Astrocyte (in vitro differentiated cells and primary cell): ENCODE measurements at regions not wholly inside any gene's neighbourhood (a gene's known extent, or its start where the extent isn't known, plus 50 kb on each side); places are given as distances from the start of the nearest gene placed in this dataset.

Experiments
- DNase-seq: peaks from one replicate; pipeline ENCODE4 v3.0.0-alpha.2; 2010; ENCODE audit warnings: low read depth
- FAIRE-seq: peaks from 2 replicates; lab custom pipeline; 2011; peaks lifted over from hg19 to GRCh38; lab: Jason Lieb, UNC
- H2AFZ ChIP-seq: 2 replicates; pipeline ENCODE4 v1.6.0; 2012; ENCODE audit warnings: low read depth, low read length, inconsistent platforms
- H3K27ac ChIP-seq: 2 replicates; pipeline ENCODE4 v1.5.1; 2011; ENCODE audit warnings: low read depth, low read length, inconsistent platforms
- H3K27me3 ChIP-seq: 2 replicates; pipeline ENCODE4 v1.6.0; 2011; ENCODE audit warnings: low read length, inconsistent platforms; ENCODE audit not compliant: insufficient read depth
- H3K36me3 ChIP-seq: 2 replicates; pipeline ENCODE4 v1.5.1; 2011; ENCODE audit warnings: low read length, inconsistent platforms; ENCODE audit not compliant: insufficient read depth
- H3K4me1 ChIP-seq: 2 replicates; pipeline ENCODE4 v1.5.1; 2011; ENCODE audit warnings: low read length, inconsistent platforms; ENCODE audit not compliant: insufficient read depth
- H3K4me2 ChIP-seq: 2 replicates; pipeline ENCODE4 v1.6.0; 2012; ENCODE audit warnings: low read length, inconsistent platforms
- H3K4me3 ChIP-seq: 2 replicates; pipeline ENCODE4 v1.5.1; 2011; ENCODE audit warnings: low read depth, mild to moderate bottlenecking, low read length, inconsistent platforms; ENCODE audit not compliant: insufficient read depth
- H3K79me2 ChIP-seq: 2 replicates; pipeline ENCODE4 v1.6.0; 2012; ENCODE audit warnings: mild to moderate bottlenecking, low read length, inconsistent platforms; ENCODE audit not compliant: insufficient read depth
- H3K9ac ChIP-seq: 2 replicates; pipeline ENCODE4 v1.6.0; 2012; ENCODE audit warnings: mild to moderate bottlenecking, low read length, inconsistent platforms
- H3K9me3 ChIP-seq: 2 replicates; pipeline ENCODE4 v1.5.1; 2012; ENCODE audit warnings: low read depth, mild to moderate bottlenecking, low read length, inconsistent platforms; ENCODE audit not compliant: insufficient read depth
- H4K20me1 ChIP-seq: 2 replicates; pipeline ENCODE4 v1.6.0; 2012; ENCODE audit warnings: low read length, inconsistent platforms; ENCODE audit not compliant: insufficient read depth
- H3K27ac Mint-ChIP-seq: one replicate; pipeline ENCODE4 v1.8.0; 2021; ENCODE audit warnings: mild to moderate bottlenecking, mixed read lengths; ENCODE audit not compliant: unreplicated experiment
- H3K27me3 Mint-ChIP-seq: one replicate; pipeline ENCODE4 v1.8.0; 2021; ENCODE audit warnings: low read depth, mixed read lengths; ENCODE audit not compliant: unreplicated experiment
- H3K36me3 Mint-ChIP-seq: one replicate; pipeline ENCODE4 v1.8.0; 2021; ENCODE audit warnings: low read depth, mixed read lengths; ENCODE audit not compliant: unreplicated experiment
- H3K4me1 Mint-ChIP-seq: one replicate; pipeline ENCODE4 v1.8.0; 2021; ENCODE audit warnings: low read depth, mixed read lengths; ENCODE audit not compliant: unreplicated experiment
- H3K4me3 Mint-ChIP-seq: one replicate; pipeline ENCODE4 v1.8.0; 2021; ENCODE audit warnings: mild to moderate bottlenecking, moderate library complexity, mixed read lengths; ENCODE audit not compliant: unreplicated experiment
- H3K9me3 Mint-ChIP-seq: one replicate; pipeline ENCODE4 v1.8.0; 2021; ENCODE audit warnings: mild to moderate bottlenecking, mixed read lengths; ENCODE audit not compliant: unreplicated experiment
- EZH2 ChIP-seq: IDR thresholded peaks from 2 replicates; pipeline ENCODE4 v1.6.1; 2012; ENCODE audit warnings: mild to moderate bottlenecking, low read length, inconsistent platforms; ENCODE audit not compliant: insufficient read depth
- TF ChIP-seq, protein P1 (sequence below): IDR thresholded peaks from 2 replicates; pipeline ENCODE4 v1.5.1; 2011; ENCODE audit warnings: low read depth, mild to moderate bottlenecking, inconsistent platforms, low read length, moderate library complexity; ENCODE audit not compliant: insufficient read depth

GRCh38 chr1:38242506-38242905 lies 195.9 kb upstream of the POU3F1 start:
- Histone ChIP-seq H3K79me2 (no peaks in the 10 kb centered on the region), H3K4me2 (no peak overlapping the region), H3K9ac (no peak overlapping the region), H3K27me3 (no peaks in the 10 kb centered on the region), H3K27ac (no peak overlapping the region), H3K9me3 (no peaks in the 10 kb centered on the region), H3K36me3 (no peaks in the 10 kb centered on the region), H3K4me1 (peaks cover 6% of the 10 kb centered on the region), H4K20me1 (no peaks in the 10 kb centered on the region), H3K4me3 (no peak overlapping the region), H2AFZ (no peak overlapping the region)
- Mint-ChIP-seq H3K9me3 (peaks cover 2% of the 10 kb centered on the region), H3K4me3 (no peak overlapping the region), H3K27me3 (peaks cover 22% of the 10 kb centered on the region), H3K36me3 (no peaks in the 10 kb centered on the region), H3K27ac (no peak overlapping the region), H3K4me1 (peaks cover 5% of the 10 kb centered on the region)
- DNase-seq (no peak), FAIRE-seq (no peak)
- no peak for TF ChIP-seq EZH2
- TF ChIP-seq, protein P1, sequence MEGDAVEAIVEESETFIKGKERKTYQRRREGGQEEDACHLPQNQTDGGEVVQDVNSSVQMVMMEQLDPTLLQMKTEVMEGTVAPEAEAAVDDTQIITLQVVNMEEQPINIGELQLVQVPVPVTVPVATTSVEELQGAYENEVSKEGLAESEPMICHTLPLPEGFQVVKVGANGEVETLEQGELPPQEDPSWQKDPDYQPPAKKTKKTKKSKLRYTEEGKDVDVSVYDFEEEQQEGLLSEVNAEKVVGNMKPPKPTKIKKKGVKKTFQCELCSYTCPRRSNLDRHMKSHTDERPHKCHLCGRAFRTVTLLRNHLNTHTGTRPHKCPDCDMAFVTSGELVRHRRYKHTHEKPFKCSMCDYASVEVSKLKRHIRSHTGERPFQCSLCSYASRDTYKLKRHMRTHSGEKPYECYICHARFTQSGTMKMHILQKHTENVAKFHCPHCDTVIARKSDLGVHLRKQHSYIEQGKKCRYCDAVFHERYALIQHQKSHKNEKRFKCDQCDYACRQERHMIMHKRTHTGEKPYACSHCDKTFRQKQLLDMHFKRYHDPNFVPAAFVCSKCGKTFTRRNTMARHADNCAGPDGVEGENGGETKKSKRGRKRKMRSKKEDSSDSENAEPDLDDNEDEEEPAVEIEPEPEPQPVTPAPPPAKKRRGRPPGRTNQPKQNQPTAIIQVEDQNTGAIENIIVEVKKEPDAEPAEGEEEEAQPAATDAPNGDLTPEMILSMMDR = no peak

GRCh38 chr1:38241594-38242334 lies 195.2 kb upstream of the POU3F1 start:
- no peaks in the 10 kb centered on the region for H3K79me2 ChIP-seq
- H3K27me3 ChIP-seq = no peaks in the 10 kb centered on the region
- H3K9me3 ChIP-seq = no peaks in the 10 kb centered on the region
- Mint-ChIP-seq H3K9me3 (peaks cover 2% of the 10 kb centered on the region), H3K4me3 (no peak overlapping the region), H3K36me3 (no peaks in the 10 kb centered on the region), H3K27me3 (peaks cover 19% of the 10 kb centered on the region), H3K4me1 (peaks cover 3% of the 10 kb centered on the region), H3K27ac (no peak overlapping the region)
- H4K20me1 ChIP-seq = no peaks in the 10 kb centered on the region
- no peak overlapping the region for H2AFZ ChIP-seq
- H3K9ac ChIP-seq = no peak overlapping the region
- no peak overlapping the region for H3K4me3 ChIP-seq
- H3K27ac ChIP-seq = no peak overlapping the region
- no peak for TF ChIP-seq EZH2
- TF ChIP-seq, protein P1 = no peak
- no peak for DNase-seq
- no peak overlapping the region for H3K4me2 ChIP-seq
- no peak for FAIRE-seq
- H3K4me1 ChIP-seq = no peaks in the 10 kb centered on the region
- H3K36me3 ChIP-seq = no peaks in the 10 kb centered on the region

GRCh38 chr1:38240618-38241017 lies 194.0 kb upstream of the POU3F1 start:
- H3K9me3 Mint-ChIP-seq = peaks cover 4% of the 10 kb centered on the region
- Histone ChIP-seq H3K79me2 (no peaks in the 10 kb centered on the region), H2AFZ (no peak overlapping the region), H3K9ac (no peak overlapping the region), H3K4me2 (no peak overlapping the region), H3K4me1 (peaks cover 8% of the 10 kb centered on the region), H3K27me3 (no peaks in the 10 kb centered on the region), H3K36me3 (no peaks in the 10 kb centered on the region), H3K4me3 (no peak overlapping the region), H4K20me1 (no peaks in the 10 kb centered on the region), H3K9me3 (no peaks in the 10 kb centered on the region), H3K27ac (no peak overlapping the region)
- H3K27me3 Mint-ChIP-seq = peaks cover 16% of the 10 kb centered on the region
- TF ChIP-seq EZH2 = no peak
- TF ChIP-seq, protein P1 = no peak
- no peak overlapping the region for H3K27ac Mint-ChIP-seq
- DNase-seq (no peak), FAIRE-seq (no peak)
- H3K4me1 Mint-ChIP-seq = peaks cover 7% of the 10 kb centered on the region
- H3K4me3 Mint-ChIP-seq = no peak overlapping the region
- no peaks in the 10 kb centered on the region for H3K36me3 Mint-ChIP-seq
